GM21529 (cell line): ENCODE measurements at regions not wholly inside any gene's neighbourhood (a gene's known extent, or its start where the extent isn't known, plus 50 kb on each side); places are given as distances from the start of the nearest gene placed in this dataset.

Experiments
- ATAC-seq: cut with Tn5 transposase; IDR thresholded peaks from one replicate; pipeline ENCODE4 v1.9.1; 2021; ENCODE audit not compliant: unreplicated experiment

- ATAC-seq: no peak
Observed at GRCh38 chr3:124395584-124396338, 334.5 kb upstream of the UMPS start.

- no peak for ATAC-seq
Observed at GRCh38 chr3:124396339-124396950, 333.8 kb upstream of the UMPS start.

- ATAC-seq: no peak
Observed at GRCh38 chr3:124397088-124397487, 333.2 kb upstream of the UMPS start.

GRCh38 chr3:124398594-124398993, 331.7 kb upstream of the UMPS start:
- ATAC-seq: no peak

GRCh38 chr3:124401843-124402242, 328.4 kb upstream of the UMPS start:
- ATAC-seq: no peak

- no peak for ATAC-seq
Observed at GRCh38 chr3:124402791-124403190, 327.5 kb upstream of the UMPS start.

DNA sequence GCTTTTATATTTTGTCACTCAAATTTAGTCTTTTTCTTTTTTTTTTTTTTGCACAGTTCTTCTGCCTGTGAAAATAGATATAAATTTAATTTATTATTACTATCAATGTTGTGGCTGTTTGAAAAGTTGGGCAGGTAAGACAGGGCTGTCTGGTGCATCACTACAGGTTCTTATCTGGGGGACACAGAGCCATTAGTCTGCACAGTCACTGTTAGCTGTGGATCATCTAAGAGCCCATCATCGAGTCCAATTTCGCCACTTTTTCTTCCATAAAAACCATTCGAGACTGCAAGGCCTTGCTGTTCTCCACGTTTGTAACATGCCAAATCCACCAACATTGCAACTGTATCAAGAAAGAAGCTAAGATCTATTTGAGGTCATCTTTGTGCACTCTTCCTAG, 325.6 kb upstream of the UMPS start:
- ATAC-seq: no peak

- no peak for ATAC-seq
Observed at GRCh38 chr3:124407260-124407659, 323.0 kb upstream of the UMPS start.

GRCh38 chr3:124409650-124410275, 320.5 kb upstream of the UMPS start:
- no peak for ATAC-seq

GRCh38 chr3:124410471-124410870, 319.8 kb upstream of the UMPS start:
- no peak for ATAC-seq

- no peak for ATAC-seq
Observed at GRCh38 chr3:124411728-124412127, 318.5 kb upstream of the UMPS start.

GRCh38 chr3:124412644-124413043, 317.6 kb upstream of the UMPS start:
- no peak for ATAC-seq

- ATAC-seq: no peak
Observed at GRCh38 chr3:124413393-124413792, 316.9 kb upstream of the UMPS start.

- no peak for ATAC-seq
Observed at GRCh38 chr3:124413989-124414598, 316.2 kb upstream of the UMPS start.

DNA sequence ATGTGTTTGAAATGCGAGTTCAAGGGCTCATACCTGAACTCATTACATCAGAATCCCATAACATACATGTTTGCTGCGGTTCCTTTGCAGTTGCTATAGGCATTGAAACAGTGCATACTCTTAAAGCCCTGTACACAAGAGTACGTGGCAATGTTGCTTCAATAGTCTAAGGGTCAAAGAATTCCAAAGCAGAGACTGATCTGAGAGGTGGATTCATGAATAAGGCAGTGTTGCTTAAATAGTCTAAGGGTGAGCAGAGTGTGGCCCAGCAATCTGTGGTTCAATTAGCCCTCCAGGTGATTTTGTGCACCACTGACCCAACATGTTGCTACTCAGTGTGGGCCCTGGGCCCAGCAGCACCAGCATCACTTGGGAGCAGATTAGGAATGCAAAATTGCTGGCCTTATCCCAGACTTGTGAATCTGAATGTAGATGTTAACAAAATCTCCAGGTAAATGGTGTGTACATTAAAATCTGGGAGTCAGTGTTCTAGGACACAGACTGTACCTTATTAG, 314.7 kb upstream of the UMPS start:
- ATAC-seq: no peak

DNA sequence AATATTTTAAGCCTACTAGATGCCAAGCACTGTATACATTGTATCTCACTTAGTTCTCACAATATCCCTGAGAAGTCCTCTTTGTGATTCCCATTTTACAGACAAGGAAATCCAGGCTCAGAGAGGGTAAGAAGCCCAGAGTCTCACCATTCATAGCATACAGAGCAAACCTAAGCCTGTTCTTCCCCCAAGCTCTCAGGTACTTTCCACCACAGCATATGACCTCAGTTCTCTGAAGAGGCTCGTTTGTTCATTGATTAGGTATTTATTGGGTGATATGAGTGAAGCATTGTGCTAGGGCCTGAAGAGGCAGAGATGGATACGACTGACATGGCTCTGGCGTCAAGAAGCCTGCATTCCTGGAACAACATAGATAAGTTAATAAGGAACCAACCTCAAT, 310.9 kb upstream of the UMPS start:
- ATAC-seq: no peak

DNA sequence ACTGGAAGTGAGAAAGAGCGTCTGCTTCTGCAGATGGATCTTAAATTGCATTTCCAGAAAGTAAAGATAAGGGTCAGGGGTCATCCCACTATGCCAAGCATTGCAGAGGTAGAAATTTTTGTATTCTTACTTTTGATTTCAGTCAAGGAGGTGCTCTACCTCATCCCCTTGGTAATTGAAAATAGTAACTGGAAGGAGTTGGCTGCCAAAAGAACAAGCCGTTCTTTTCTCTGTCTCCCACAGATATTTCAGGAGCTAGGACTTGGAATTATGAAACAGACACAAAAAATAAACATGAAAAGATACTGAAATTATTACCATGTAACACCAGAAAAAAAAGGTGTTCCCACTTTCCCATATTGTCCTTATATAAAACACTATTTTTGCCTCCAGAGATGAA, 309.9 kb upstream of the UMPS start:
- no peak for ATAC-seq

DNA sequence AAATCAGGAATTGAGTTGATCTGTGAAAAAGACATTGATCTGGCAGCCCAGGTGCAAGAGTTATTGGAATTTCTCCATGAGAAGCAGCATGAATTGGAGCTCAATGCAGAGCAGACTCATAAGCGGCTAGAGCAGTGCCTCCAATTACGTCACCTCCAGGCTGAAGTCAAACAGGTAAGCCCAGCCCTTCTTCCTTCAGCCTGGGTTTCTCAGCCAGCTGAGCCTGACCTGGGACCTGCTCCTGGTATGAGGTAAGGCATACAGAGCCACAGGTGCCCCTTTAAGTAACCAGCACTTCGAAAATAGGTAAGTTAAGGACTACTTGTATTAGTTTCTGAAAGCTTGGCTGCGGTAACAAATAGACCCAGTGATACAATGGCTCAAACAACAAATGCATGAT, 307.4 kb upstream of the UMPS start:
- ATAC-seq: no peak

- no peak for ATAC-seq
Observed at GRCh38 chr3:124424396-124424795, 305.9 kb upstream of the UMPS start.

DNA sequence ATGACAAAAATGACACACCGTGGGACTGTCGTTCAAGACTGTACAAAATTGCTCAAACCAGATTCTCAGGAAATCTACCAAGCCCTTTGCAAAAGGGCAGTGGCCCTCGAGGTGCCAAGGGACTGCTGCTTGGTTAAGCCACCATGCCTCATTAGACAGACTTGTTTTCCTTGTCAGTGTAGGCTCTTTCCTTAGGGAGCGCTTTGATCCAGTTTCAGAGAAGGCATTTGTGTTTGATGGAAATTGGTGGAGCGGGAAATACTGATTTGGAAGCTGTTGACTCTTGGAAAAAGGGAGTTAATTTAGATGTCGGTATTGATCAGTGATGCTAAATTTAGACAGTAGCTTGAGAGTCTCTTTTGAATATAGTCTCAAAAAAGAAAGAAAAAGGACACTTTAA, 304.3 kb upstream of the UMPS start:
- ATAC-seq: no peak

GRCh38 chr3:124428372-124429128, 301.7 kb upstream of the UMPS start:
- no peak for ATAC-seq
